ENCODE measurements at regions not wholly inside any gene's neighbourhood (a gene's known extent, or its start where the extent isn't known, plus 50 kb on each side); places are given as distances from the start of the nearest gene placed in this dataset.
A peak's percentile ranks its signal among the peaks of the same experiment; 100 is the strongest.

GRCh38 chr3:88957711-88958439, 149.5 kb upstream of the EPHA3 start:
- Histone ChIP-seq H3K79me2 (ENCODE audit: insufficient read depth) (no peaks in the 10 kb centered on the region), H3K9ac (no peak overlapping the region), H3K9me2 (no peaks in the 10 kb centered on the region), H3K4me3 (ENCODE audit: low read depth in 2 of 2, low read length in 1 of 2) (no peak overlapping the region), H3K36me3 (replicated peaks in 1 of 2; ENCODE audit: control insufficient read depth in 1 of 2, insufficient read depth in 2 of 2, low read length in 1 of 2) (no peaks in the 10 kb centered on the region), H3K4me1 (ENCODE audit: control insufficient read depth in 1 of 2, insufficient read depth in 2 of 2, low read depth in 1 of 2, low read length in 1 of 2) (peaks cover 0 to 12% of the 10 kb centered on the region in 2 experiments; a peak in 2 of 4 replicates), H4K20me1 (ENCODE audit: insufficient read depth) (no peaks in the 10 kb centered on the region), H2AFZ (ENCODE audit: low read depth) (peak overlapping the region; percentile 62; the same call in 1 of the 2 replicates), H3K27me3 (ENCODE audit: insufficient read depth) (peaks cover 8% of the 10 kb centered on the region; the same call in 1 of the 2 replicates), H3K9me3 (no peaks in the 10 kb centered on the region; the same call in 1 of the 2 replicates), H3K27ac (ENCODE audit: low read depth in 2 of 2, low read length in 1 of 2) (peak overlapping the region in 1 of 2 experiments; percentile 72; a peak in 2 of 4 replicates), H3K4me2 (peak overlapping the region; percentile 48; the same call in 1 of the 2 replicates), H3F3A (replicated peaks; ENCODE audit: insufficient read depth) (peaks cover 14% of the 10 kb centered on the region)
- TF ChIP-seq TAF1 (IDR thresholded peaks at IDR 0.05; ENCODE audit: borderline replicate concordance, low read depth, low read length) (no peak), TEAD4 (IDR thresholded peaks at IDR 0.05; ENCODE audit: borderline replicate concordance, insufficient read depth) (peak; percentile 42; the same call in 1 of the 2 replicates), USF2 (IDR thresholded peaks at IDR 0.05; ENCODE audit: borderline replicate concordance, low read depth, low read length) (no peak), USF1 (IDR thresholded peaks at IDR 0.05; ENCODE audit: borderline replicate concordance, low read depth) (no peak), ZBTB33 (IDR thresholded peaks at IDR 0.05; ENCODE audit: borderline replicate concordance, low read depth) (no peak), JUND (IDR thresholded peaks at IDR 0.05) (peak; percentile 56), PBX3 (IDR thresholded peaks at IDR 0.05) (no peak; the same call in 1 of the 2 replicates), FOSL2 (IDR thresholded peaks at IDR 0.05; ENCODE audit: borderline replicate concordance, low read depth) (peak; percentile 70; the same call in 1 of the 2 replicates), CHD2 (IDR thresholded peaks at IDR 0.05; ENCODE audit: low read length, partially characterized antibody) (no peak), TCF12 (IDR thresholded peaks at IDR 0.05) (peak; percentile 14; the same call in 1 of the 2 replicates)
- ChIA-PET CTCF (no interaction called here), POLR2A (no interaction called here)
- 10% methylated on average over 1 of the region's 1 CpG for WGBS (ENCODE audit: low lambda C conversion rate)
- no peak for DNase-seq

GRCh38 chr3:88960019-88960418, 147.4 kb upstream of the EPHA3 start:
- H3K79me2 ChIP-seq (ENCODE audit: insufficient read depth) = no peaks in the 10 kb centered on the region
- no peak for TF ChIP-seq TAF1 (IDR thresholded peaks at IDR 0.05; ENCODE audit: borderline replicate concordance, low read depth, low read length)
- no peak for TF ChIP-seq YY1 (IDR thresholded peaks at IDR 0.05; ENCODE audit: low read depth)
- no peak for TF ChIP-seq SMC3 (IDR thresholded peaks at IDR 0.05; ENCODE audit: low read depth, low read length)
- TF ChIP-seq CHD2 (IDR thresholded peaks at IDR 0.05; ENCODE audit: low read length, partially characterized antibody) = no peak
- no peak for TF ChIP-seq REST (IDR thresholded peaks at IDR 0.05; ENCODE audit: low read depth, low read length)
- TF ChIP-seq MEF2A (IDR thresholded peaks at IDR 0.05; ENCODE audit: borderline replicate concordance, low read depth) = no peak
- TF ChIP-seq FOXJ3 (CRISPR knock-in tag; IDR thresholded peaks at IDR 0.05) = no peak
- TF ChIP-seq JUND (IDR thresholded peaks at IDR 0.05) = no peak
- POLR2A ChIA-PET = no interaction called here

More at GRCh38 chr3:88960019-88960418, 147.4 kb upstream of the EPHA3 start:
- H3K9me2 ChIP-seq = no peaks in the 10 kb centered on the region
- peaks cover 0 to 12% of the 10 kb centered on the region in 2 experiments; a peak in 2 of 4 replicates for H3K4me1 ChIP-seq (ENCODE audit: control insufficient read depth in 1 of 2, insufficient read depth in 2 of 2, low read depth in 1 of 2, low read length in 1 of 2)
- no peaks in the 10 kb centered on the region for H3K36me3 ChIP-seq (replicated peaks in 1 of 2; ENCODE audit: control insufficient read depth in 1 of 2, insufficient read depth in 2 of 2, low read length in 1 of 2)
- no peak overlapping the region for H3K4me2 ChIP-seq
- H3K27ac ChIP-seq (ENCODE audit: low read depth in 2 of 2, low read length in 1 of 2) = no peak overlapping the region
- peaks cover 14% of the 10 kb centered on the region for H3F3A ChIP-seq (replicated peaks; ENCODE audit: insufficient read depth)
- H3K9me3 ChIP-seq = no peaks in the 10 kb centered on the region; the same call in 1 of the 2 replicates
- H2AFZ ChIP-seq (ENCODE audit: low read depth) = no peak overlapping the region
- WGBS (ENCODE audit: low lambda C conversion rate) = 2% methylated on average over 3 of the region's 3 CpGs
- H3K27me3 ChIP-seq (ENCODE audit: insufficient read depth) = peaks cover 8% of the 10 kb centered on the region; the same call in 1 of the 2 replicates
- no peak overlapping the region for H3K4me3 ChIP-seq (ENCODE audit: low read depth in 2 of 2, low read length in 1 of 2)
- no peaks in the 10 kb centered on the region for H4K20me1 ChIP-seq (ENCODE audit: insufficient read depth)
- H3K9ac ChIP-seq = no peak overlapping the region
- CTCF ChIA-PET = no interaction called here
- DNase-seq = no peak
